Tibial nerve (tissue), 4 donors: ENCODE measurements at regions not wholly inside any gene's neighbourhood (a gene's known extent, or its start where the extent isn't known, plus 50 kb on each side); places are given as distances from the start of the nearest gene placed in this dataset.

Source experiments
- EP300 ChIP-seq, 2 donors: sonication (generic); formaldehyde crosslinking; IDR thresholded peaks; one replicate each; pipeline ENCODE4 v1.6.1; 2017; ENCODE audit warnings: antibody characterized with exemption in 2 of 2, mild to moderate bottlenecking in 1 of 2
- POLR2A ChIP-seq, 2 donors: fragments of 450-650 bp; IDR thresholded peaks; one replicate each; pipeline ENCODE4 v1.6.1; 2017; ENCODE audit warnings: antibody characterized with exemption in 2 of 2, mild to moderate bottlenecking in 2 of 2, moderate library complexity in 2 of 2
- TF ChIP-seq, protein P1 (sequence below), 5 experiments: fragments of 200-600 bp in 3 of 5; fragments of 450-650 bp in 2 of 5; sonication (generic) in 3 of 5; IDR thresholded peaks; one replicate each; pipeline ENCODE4 v1.5.1; 2016 to 2019; ENCODE audit warnings: antibody characterized with exemption in 5 of 5, mild to moderate bottlenecking in 3 of 5, moderate library complexity in 2 of 5

GRCh38 chr13:90652036-90652435, 695.5 kb upstream of the MIR17HG start:
- TF ChIP-seq, protein P1, sequence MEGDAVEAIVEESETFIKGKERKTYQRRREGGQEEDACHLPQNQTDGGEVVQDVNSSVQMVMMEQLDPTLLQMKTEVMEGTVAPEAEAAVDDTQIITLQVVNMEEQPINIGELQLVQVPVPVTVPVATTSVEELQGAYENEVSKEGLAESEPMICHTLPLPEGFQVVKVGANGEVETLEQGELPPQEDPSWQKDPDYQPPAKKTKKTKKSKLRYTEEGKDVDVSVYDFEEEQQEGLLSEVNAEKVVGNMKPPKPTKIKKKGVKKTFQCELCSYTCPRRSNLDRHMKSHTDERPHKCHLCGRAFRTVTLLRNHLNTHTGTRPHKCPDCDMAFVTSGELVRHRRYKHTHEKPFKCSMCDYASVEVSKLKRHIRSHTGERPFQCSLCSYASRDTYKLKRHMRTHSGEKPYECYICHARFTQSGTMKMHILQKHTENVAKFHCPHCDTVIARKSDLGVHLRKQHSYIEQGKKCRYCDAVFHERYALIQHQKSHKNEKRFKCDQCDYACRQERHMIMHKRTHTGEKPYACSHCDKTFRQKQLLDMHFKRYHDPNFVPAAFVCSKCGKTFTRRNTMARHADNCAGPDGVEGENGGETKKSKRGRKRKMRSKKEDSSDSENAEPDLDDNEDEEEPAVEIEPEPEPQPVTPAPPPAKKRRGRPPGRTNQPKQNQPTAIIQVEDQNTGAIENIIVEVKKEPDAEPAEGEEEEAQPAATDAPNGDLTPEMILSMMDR (IDR thresholded peaks at IDR 0.05), result no peak
- TF ChIP-seq POLR2A (IDR thresholded peaks at IDR 0.05), result no peak
- TF ChIP-seq EP300 (IDR thresholded peaks at IDR 0.05), result no peak
